ENCODE measurements at regions not wholly inside any gene's neighbourhood (a gene's known extent, or its start where the extent isn't known, plus 50 kb on each side); places are given as distances from the start of the nearest gene placed in this dataset.

GRCh38 chr9:80796632-80797031 lies 892.7 kb downstream of the TLE1 start:
- intact Hi-C loops (cut with micrococcal nuclease; ENCODE audit: unreplicated experiment) = no loop called here
- Histone ChIP-seq H4K20me1 (ENCODE audit: insufficient read depth, low read length) (no peaks in the 10 kb centered on the region), H2AFZ (ENCODE audit: low read length) (no peak overlapping the region), H3K4me2 (ENCODE audit: low read depth, low read length) (no peak overlapping the region), H3K9me3 (ENCODE audit: low read length) (peaks cover 14% of the 10 kb centered on the region; the same call in 1 of the 2 replicates), H3K9ac (ENCODE audit: insufficient read depth, low read depth, low read length) (no peak overlapping the region), H3K36me3 (replicated peaks in 1 of 2; ENCODE audit: control insufficient read depth in 1 of 2, insufficient read depth in 2 of 2, low read length in 2 of 2) (no peaks in the 10 kb centered on the region), H3K79me2 (ENCODE audit: insufficient read depth, low read length) (no peaks in the 10 kb centered on the region), H3K27ac (ENCODE audit: extremely low read length, insufficient read depth, low read length) (no peak overlapping the region), H3K4me1 (ENCODE audit: insufficient read depth, low read length) (no peaks in the 10 kb centered on the region), H3K4me3 (replicated peaks in 1 of 3; ENCODE audit: insufficient read depth in 1 of 3, low read depth in 2 of 3, low read length in 3 of 3) (no peak overlapping the region), H3K27me3 (ENCODE audit: control insufficient read depth in 1 of 2, insufficient read depth in 2 of 2, low read length in 2 of 2) (no peaks in the 10 kb centered on the region)
- TF ChIP-seq PBX3 (CRISPR knock-in tag; IDR thresholded peaks at IDR 0.05; ENCODE audit: borderline replicate concordance) (no peak), MAFK (conservative IDR thresholded peaks at IDR 0.05 in 1 of 2, IDR thresholded peaks at IDR 0.05 in 1 of 2; ENCODE audit: low read length in 2 of 2) (no peak), ZSCAN22 (CRISPR knock-in tag; IDR thresholded peaks at IDR 0.05) (no peak), THAP7 (CRISPR knock-in tag; IDR thresholded peaks at IDR 0.05) (no peak), HDAC1 (CRISPR knock-in tag; IDR thresholded peaks at IDR 0.05) (no peak), PPARG (CRISPR knock-in tag; conservative IDR thresholded peaks at IDR 0.05) (no peak), ZNF101 (CRISPR knock-in tag; IDR thresholded peaks at IDR 0.05; ENCODE audit: borderline replicate concordance, low read depth) (no peak), DBP (CRISPR knock-in tag; IDR thresholded peaks at IDR 0.05; ENCODE audit: not compliant biosample characterization) (no peak), SATB2 (CRISPR knock-in tag; IDR thresholded peaks at IDR 0.05) (no peak), SMAD3 (CRISPR knock-in tag; IDR thresholded peaks at IDR 0.05) (no peak), FOXC1 (CRISPR knock-in tag; IDR thresholded peaks at IDR 0.05; ENCODE audit: borderline replicate concordance) (no peak), ZNF333 (CRISPR knock-in tag; IDR thresholded peaks at IDR 0.05; ENCODE audit: borderline replicate concordance) (no peak), ZFP37 (CRISPR knock-in tag; IDR thresholded peaks at IDR 0.05; ENCODE audit: borderline replicate concordance) (no peak), ZNF672 (CRISPR knock-in tag; IDR thresholded peaks at IDR 0.05) (no peak), ZNF609 (CRISPR knock-in tag; IDR thresholded peaks at IDR 0.05; ENCODE audit: borderline replicate concordance) (no peak), PHF5A (CRISPR knock-in tag; IDR thresholded peaks at IDR 0.05; ENCODE audit: low read depth, unreplicated experiment) (no peak), MXD4 (CRISPR knock-in tag; IDR thresholded peaks at IDR 0.05) (no peak), KLF12 (CRISPR knock-in tag; IDR thresholded peaks at IDR 0.05; ENCODE audit: borderline replicate concordance) (no peak)
- ChIA-PET CTCF (ENCODE audit: low intra/inter-chr PET ratio, low total read pairs) (no interaction called here), POLR2A (no interaction called here)
- ATAC-seq (no peak), DNase-seq (ENCODE audit: low spot score) (no peak), FAIRE-seq (no peak)
- in situ Hi-C loops (cut with HindIII; ENCODE audit: extremely low pct_ligation_motif_present, low pct_unique_long_range_greater_than_20kb) = no loop called here
- BruUV-seq (replicated peaks) = no TSS peak
- 9% methylated on average over 7 of the region's 7 CpGs for WGBS (ENCODE audit: low lambda C conversion rate)
